ENCODE measurements at regions not wholly inside any gene's neighbourhood (a gene's known extent, or its start where the extent isn't known, plus 50 kb on each side); places are given as distances from the start of the nearest gene placed in this dataset.

- TF ChIP-seq CTCF (IDR thresholded peaks at IDR 0.05; ENCODE audit: low read length) (no peak), EZH2 (optimal IDR thresholded peaks at IDR 0.05; ENCODE audit: low read depth, low read length) (no peak), EZH2phosphoT487 (IDR thresholded peaks at IDR 0.05; ENCODE audit: low read length) (no peak)
These were observed 97.5 kb upstream of the KCNG1 start for GRCh38 chr20:51120438-51120837.
